OCI-LY3 (cell line): ENCODE measurements at regions not wholly inside any gene's neighbourhood (a gene's known extent, or its start where the extent isn't known, plus 50 kb on each side); places are given as distances from the start of the nearest gene placed in this dataset.

ENCODE experiments used
- CTCF ChIP-seq: fragments of 200-600, 300-600 bp; sonication (generic); IDR thresholded peaks from 2 replicates; pipeline ENCODE4 v1.5.1; 2014; ENCODE audit warnings: antibody characterized with exemption, low read length, low read depth
- EZH2phosphoT487 ChIP-seq: fragments of 200-600 bp; shearing (Covaris generic); IDR thresholded peaks from 2 replicates; pipeline ENCODE4 v1.6.1; 2018; ENCODE audit warnings: antibody characterized with exemption, mixed run types, low read depth

- TF ChIP-seq CTCF = no peak
- no peak for TF ChIP-seq EZH2phosphoT487
Measured at GRCh38 chr6:74320074-74320473, 624.1 kb downstream of the CD109 start.
